ENCODE measurements at regions not wholly inside any gene's neighbourhood (a gene's known extent, or its start where the extent isn't known, plus 50 kb on each side); places are given as distances from the start of the nearest gene placed in this dataset.

GRCh38 chr13:97160421-97160820, 61.7 kb upstream of the MBNL2 start (continued):
- TF ChIP-seq MED8 (CRISPR knock-in tag; IDR thresholded peaks at IDR 0.05; ENCODE audit: insufficient replicate concordance) = no peak
- no peak for TF ChIP-seq ZSCAN21 (CRISPR knock-in tag; IDR thresholded peaks at IDR 0.05; ENCODE audit: borderline replicate concordance)
- no peak for TF ChIP-seq ZFP37 (CRISPR knock-in tag; IDR thresholded peaks at IDR 0.05; ENCODE audit: borderline replicate concordance)
- TF ChIP-seq HDAC6 (IDR thresholded peaks at IDR 0.05; ENCODE audit: low read depth, low read length) = no peak
- TF ChIP-seq POGK (CRISPR knock-in tag; conservative IDR thresholded peaks at IDR 0.05) = no peak
- TF ChIP-seq ZNF780A (CRISPR knock-in tag; IDR thresholded peaks at IDR 0.05) = no peak
- TF ChIP-seq PAX8 (CRISPR knock-in tag; IDR thresholded peaks at IDR 0.05; ENCODE audit: borderline replicate concordance) = no peak

DNA sequence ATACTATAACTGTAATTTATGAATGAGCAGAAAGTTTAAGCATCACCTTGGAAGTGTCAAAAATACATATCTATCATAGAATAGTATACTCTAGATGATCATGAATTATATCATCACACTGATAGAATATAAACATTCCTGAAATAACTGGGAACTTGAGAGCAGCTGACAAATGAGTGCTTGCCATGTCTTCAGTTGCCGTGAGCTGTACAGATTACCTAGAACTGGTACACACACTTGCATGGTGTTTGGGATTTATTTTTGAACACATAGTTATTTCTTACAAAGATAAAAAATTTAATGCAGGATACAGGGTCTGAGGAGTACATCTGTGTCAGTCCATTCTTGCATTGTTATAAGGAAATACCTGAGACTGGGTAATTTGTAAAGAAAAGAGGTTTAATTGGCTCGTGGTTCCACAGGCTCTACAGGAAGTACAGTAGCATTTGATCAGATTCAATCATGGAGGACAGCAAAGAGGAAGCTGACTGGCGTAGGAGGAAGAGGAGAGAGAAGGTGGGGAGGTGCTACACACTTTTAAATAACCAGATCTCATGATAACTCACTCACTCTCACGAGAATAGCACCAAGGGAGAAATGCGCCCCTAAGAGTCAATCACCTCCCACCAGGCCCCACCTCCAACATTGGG, 60.4 kb upstream of the MBNL2 start:
- no peaks in the 10 kb centered on the region for H3K9me3 ChIP-seq (ENCODE audit: low read length)
- H3K4me2 ChIP-seq (ENCODE audit: low read depth, low read length) = no peak overlapping the region
- TF ChIP-seq ELK4 (CRISPR knock-in tag; IDR thresholded peaks at IDR 0.05; ENCODE audit: borderline replicate concordance) = no peak
- TF ChIP-seq RFX5 (IDR thresholded peaks at IDR 0.05; ENCODE audit: low read depth, low read length) = peak; percentile 19; the same call in 1 of the 2 replicates
- H3K79me2 ChIP-seq (ENCODE audit: insufficient read depth, low read length) = no peaks in the 10 kb centered on the region
- FAIRE-seq = no peak
- no peak overlapping the region for H3K4me3 ChIP-seq (replicated peaks in 1 of 3; ENCODE audit: insufficient read depth in 1 of 3, low read depth in 2 of 3, low read length in 3 of 3)
- POLR2A ChIA-PET = no interaction called here
- peaks cover 12% of the 10 kb centered on the region for H3K4me1 ChIP-seq (ENCODE audit: insufficient read depth, low read length)
- H3K27me3 ChIP-seq (ENCODE audit: control insufficient read depth in 1 of 2, insufficient read depth in 2 of 2, low read length in 2 of 2) = peaks cover 0 to 7% of the 10 kb centered on the region in 2 experiments; a peak in 1 of 5 replicates
- no TSS peak for BruUV-seq (replicated peaks)
- H4K20me1 ChIP-seq (ENCODE audit: insufficient read depth, low read length) = no peaks in the 10 kb centered on the region
- in situ Hi-C loops (cut with HindIII; ENCODE audit: extremely low pct_ligation_motif_present, low pct_unique_long_range_greater_than_20kb) (no loop called here), intact Hi-C loops (cut with micrococcal nuclease; ENCODE audit: unreplicated experiment) (no loop called here)
- no peak for DNase-seq (ENCODE audit: low spot score)
- no peak for ATAC-seq
- no peak overlapping the region for H2AFZ ChIP-seq (ENCODE audit: low read length)
- no peak overlapping the region for H3K9ac ChIP-seq (ENCODE audit: insufficient read depth, low read depth, low read length)
- CTCF ChIA-PET (ENCODE audit: low intra/inter-chr PET ratio, low total read pairs) = no interaction called here
- H3K36me3 ChIP-seq (replicated peaks in 1 of 2; ENCODE audit: control insufficient read depth in 1 of 2, insufficient read depth in 2 of 2, low read length in 2 of 2) = no peaks in the 10 kb centered on the region
- H3K27ac ChIP-seq (ENCODE audit: extremely low read length, insufficient read depth, low read length) = no peak overlapping the region
- WGBS (ENCODE audit: low lambda C conversion rate) = 42% methylated on average over 5 of the region's 5 CpGs
